ENCODE measurements at regions not wholly inside any gene's neighbourhood (a gene's known extent, or its start where the extent isn't known, plus 50 kb on each side); places are given as distances from the start of the nearest gene placed in this dataset.
"Not testable (repeated sequence)": the region's sequence is repeated elsewhere in the genome, so short reads cannot be mapped to it uniquely, and the experiment has no call there.

- H3K9me3 ChIP-seq (ENCODE audit: control insufficient read depth, low read length); H3K27ac ChIP-seq (ENCODE audit: low read length); H3K4me3 ChIP-seq (ENCODE audit: low read length); DNase-seq; ATAC-seq; H3K4me1 ChIP-seq (ENCODE audit: control insufficient read depth, insufficient read depth, low read length); H3K27me3 ChIP-seq (ENCODE audit: control insufficient read depth, insufficient read depth); intact Hi-C loops (cut with DNase I): not testable (repeated sequence)
- WGBS: no CpG with 5 or more reads among the region's 1 CpG
Observed at GRCh38 chr1:120668187-120668586, 55.6 kb upstream of the NBPF26 start.

Data from right cardiac atrium (tissue), 5 donors.